ENCODE measurements at regions not wholly inside any gene's neighbourhood (a gene's known extent, or its start where the extent isn't known, plus 50 kb on each side); places are given as distances from the start of the nearest gene placed in this dataset.

DNA sequence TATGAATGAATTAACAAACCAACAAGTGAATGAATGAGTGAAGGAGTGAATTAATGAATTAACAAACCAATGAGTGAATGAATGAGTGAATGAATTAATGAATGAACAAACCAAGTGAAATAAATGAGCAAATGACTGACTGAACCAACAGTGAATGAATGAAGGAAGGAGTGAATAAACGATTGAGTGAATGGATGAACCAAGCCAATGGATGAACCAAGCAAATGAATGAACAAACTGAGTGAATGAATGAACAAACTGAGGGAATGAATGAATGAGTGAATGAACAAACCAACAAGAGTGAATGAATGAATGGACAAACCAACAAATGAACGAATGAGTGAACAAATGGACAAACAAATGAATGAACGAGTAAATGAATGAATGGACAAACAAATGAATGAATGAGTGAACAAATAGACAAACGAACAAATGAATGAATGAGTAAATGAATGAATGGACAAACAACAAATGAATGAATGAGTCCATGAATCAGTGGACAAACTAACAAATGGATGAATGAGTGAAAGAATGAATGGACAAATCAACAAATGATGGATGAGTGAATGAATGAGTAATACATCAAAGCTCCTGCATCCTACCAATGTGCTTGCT is 69.5 kb downstream of the NPTX2 start:
- TF ChIP-seq, protein P1, sequence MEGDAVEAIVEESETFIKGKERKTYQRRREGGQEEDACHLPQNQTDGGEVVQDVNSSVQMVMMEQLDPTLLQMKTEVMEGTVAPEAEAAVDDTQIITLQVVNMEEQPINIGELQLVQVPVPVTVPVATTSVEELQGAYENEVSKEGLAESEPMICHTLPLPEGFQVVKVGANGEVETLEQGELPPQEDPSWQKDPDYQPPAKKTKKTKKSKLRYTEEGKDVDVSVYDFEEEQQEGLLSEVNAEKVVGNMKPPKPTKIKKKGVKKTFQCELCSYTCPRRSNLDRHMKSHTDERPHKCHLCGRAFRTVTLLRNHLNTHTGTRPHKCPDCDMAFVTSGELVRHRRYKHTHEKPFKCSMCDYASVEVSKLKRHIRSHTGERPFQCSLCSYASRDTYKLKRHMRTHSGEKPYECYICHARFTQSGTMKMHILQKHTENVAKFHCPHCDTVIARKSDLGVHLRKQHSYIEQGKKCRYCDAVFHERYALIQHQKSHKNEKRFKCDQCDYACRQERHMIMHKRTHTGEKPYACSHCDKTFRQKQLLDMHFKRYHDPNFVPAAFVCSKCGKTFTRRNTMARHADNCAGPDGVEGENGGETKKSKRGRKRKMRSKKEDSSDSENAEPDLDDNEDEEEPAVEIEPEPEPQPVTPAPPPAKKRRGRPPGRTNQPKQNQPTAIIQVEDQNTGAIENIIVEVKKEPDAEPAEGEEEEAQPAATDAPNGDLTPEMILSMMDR (IDR thresholded peaks at IDR 0.05): no peak
- H3K36me3 Mint-ChIP-seq (ENCODE audit: low read depth): peaks cover 2% of the 10 kb centered on the region
- no peaks in the 10 kb centered on the region for H3K4me1 Mint-ChIP-seq (ENCODE audit: low read depth)
- no peak overlapping the region for H3K4me3 Mint-ChIP-seq (ENCODE audit: unreplicated experiment)
- H3K27ac Mint-ChIP-seq (ENCODE audit: unreplicated experiment): no peak overlapping the region
- no peak for DNase-seq (ENCODE audit: low spot score)
- H3K9me3 Mint-ChIP-seq (ENCODE audit: low read depth): peaks cover 12% of the 10 kb centered on the region
- H3K27me3 Mint-ChIP-seq (ENCODE audit: low read depth): peaks cover 13% of the 10 kb centered on the region

DNA sequence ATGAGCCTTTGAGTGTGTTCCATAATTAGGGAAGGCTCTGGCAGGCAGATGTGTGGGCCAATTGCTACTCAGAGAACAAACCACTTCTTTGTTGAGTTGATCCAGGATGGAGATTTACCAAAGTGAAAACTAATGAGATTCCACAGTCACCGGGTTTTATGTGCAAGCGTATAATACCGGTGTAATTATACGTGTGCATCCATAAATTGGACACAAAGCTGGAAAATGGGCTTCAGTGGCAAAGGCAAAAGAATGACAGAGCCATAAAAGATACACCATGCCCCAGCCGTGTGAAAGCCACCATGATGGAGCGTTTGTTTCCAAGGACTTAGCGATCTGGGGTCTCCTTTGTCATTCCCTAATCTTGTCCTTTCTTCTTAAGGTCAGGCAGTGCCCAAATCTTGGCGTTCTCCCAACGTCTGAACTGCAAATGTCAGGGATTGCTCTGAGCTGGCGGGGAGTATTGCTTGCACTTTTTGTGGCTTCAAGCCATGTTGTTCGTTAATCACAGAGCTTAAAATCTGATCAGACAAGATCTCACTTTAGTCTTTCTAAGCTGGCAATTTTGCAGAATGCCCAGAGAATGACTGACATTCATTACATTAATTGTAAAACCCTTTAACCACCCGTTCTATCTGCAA is 70.1 kb downstream of the NPTX2 start:
- Mint-ChIP-seq H3K36me3 (ENCODE audit: low read depth) (peaks cover 2% of the 10 kb centered on the region), H3K27me3 (ENCODE audit: low read depth) (peaks cover 14% of the 10 kb centered on the region), H3K27ac (ENCODE audit: unreplicated experiment) (no peak overlapping the region), H3K9me3 (ENCODE audit: low read depth) (peaks cover 15% of the 10 kb centered on the region), H3K4me1 (ENCODE audit: low read depth) (no peaks in the 10 kb centered on the region), H3K4me3 (ENCODE audit: unreplicated experiment) (no peak overlapping the region)
- DNase-seq (ENCODE audit: low spot score): no peak
- TF ChIP-seq, protein P1 (IDR thresholded peaks at IDR 0.05): no peak

DNA sequence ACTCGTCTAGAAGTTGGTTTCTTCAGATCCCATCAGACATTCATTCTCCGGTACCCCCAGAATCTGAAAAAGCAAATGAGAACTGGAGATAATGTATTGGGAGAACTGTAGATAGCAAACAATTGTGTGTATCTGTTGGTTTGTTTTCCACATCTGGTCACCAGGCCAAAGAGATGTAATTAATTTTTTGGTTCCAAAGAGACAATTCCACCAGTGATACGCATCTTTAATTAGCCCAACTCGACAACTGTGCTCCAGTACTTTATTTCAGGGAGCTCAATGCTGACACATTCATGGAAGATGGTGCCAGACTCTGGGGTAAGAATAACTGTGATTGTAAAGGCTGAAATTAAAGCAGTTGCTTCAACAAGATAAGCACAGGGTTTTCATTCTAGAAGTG is 74.5 kb downstream of the NPTX2 start:
- Mint-ChIP-seq H3K27ac (ENCODE audit: unreplicated experiment) (no peak overlapping the region), H3K27me3 (ENCODE audit: low read depth) (peaks cover 2% of the 10 kb centered on the region), H3K9me3 (ENCODE audit: low read depth) (peaks cover 28% of the 10 kb centered on the region), H3K4me3 (ENCODE audit: unreplicated experiment) (no peak overlapping the region), H3K36me3 (ENCODE audit: low read depth) (peaks cover 2% of the 10 kb centered on the region), H3K4me1 (ENCODE audit: low read depth) (no peaks in the 10 kb centered on the region)
- DNase-seq (ENCODE audit: low spot score): no peak
- TF ChIP-seq, protein P1 (IDR thresholded peaks at IDR 0.05): no peak

DNA sequence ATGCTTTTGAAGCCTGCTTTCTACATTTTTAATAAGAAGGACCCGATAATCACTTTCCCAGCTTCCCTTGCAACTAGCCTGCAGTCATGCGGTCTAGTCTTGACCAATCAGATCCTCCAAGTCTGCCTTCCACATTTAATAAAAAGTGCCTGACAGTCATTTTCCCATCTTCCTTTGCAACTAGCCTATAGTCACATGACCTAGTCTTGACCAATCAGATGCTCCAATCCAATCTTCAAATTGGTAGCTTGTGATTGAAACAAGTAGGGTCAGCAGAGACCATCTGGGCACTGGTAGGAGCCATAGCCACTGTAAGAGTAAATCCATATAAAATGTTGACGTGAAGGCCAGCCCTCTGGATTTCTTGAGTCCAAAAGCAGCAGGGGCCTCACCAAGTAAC is 80.0 kb downstream of the NPTX2 start:
- H3K9me3 Mint-ChIP-seq (ENCODE audit: low read depth): peaks cover 25% of the 10 kb centered on the region
- no peak for DNase-seq (ENCODE audit: low spot score)
- H3K27me3 Mint-ChIP-seq (ENCODE audit: low read depth): peaks cover 4% of the 10 kb centered on the region
- TF ChIP-seq, protein P1 (IDR thresholded peaks at IDR 0.05): no peak
- H3K4me1 Mint-ChIP-seq (ENCODE audit: low read depth): no peaks in the 10 kb centered on the region
- H3K36me3 Mint-ChIP-seq (ENCODE audit: low read depth): peaks cover 3% of the 10 kb centered on the region
- no peak overlapping the region for H3K27ac Mint-ChIP-seq (ENCODE audit: unreplicated experiment)
- no peak overlapping the region for H3K4me3 Mint-ChIP-seq (ENCODE audit: unreplicated experiment)

DNA sequence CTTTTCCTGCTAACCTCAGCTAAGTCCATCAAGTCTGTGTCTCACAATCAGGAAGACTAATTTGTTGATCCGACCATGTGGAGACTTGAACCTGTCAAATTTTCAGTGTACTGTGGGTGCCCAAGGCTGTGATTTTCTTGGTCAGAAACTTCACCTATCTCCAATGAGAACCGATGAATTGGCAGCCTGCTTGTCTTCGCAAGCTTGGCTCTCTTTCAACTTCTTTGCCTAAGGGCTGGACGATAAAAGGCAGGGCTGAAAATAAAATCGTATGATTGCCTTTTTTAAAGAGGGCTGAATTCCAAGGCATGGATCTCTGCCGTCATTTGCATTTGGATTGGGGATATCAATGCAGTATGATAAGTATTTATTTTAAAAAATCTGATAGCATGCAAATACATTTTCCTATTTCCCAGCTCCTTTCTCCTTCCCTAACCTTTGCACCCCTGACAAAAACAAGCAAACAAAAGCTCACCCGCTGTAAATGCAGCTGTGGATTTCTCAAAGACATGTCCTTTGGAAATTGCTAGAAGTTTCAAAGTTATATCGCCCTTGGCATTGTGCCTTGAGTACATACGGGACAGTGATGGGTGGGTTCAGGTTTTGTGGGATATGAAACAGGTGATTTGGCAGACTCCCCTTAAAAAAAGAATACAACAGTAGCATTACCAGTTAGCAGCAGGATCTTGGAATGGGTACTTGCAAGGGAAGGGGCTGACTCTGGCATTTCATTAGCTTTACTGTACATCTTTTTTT is 80.6 kb downstream of the NPTX2 start:
- H3K27me3 Mint-ChIP-seq (ENCODE audit: low read depth): peaks cover 4% of the 10 kb centered on the region
- no peak overlapping the region for H3K27ac Mint-ChIP-seq (ENCODE audit: unreplicated experiment)
- DNase-seq (ENCODE audit: low spot score): no peak
- TF ChIP-seq, protein P1 (IDR thresholded peaks at IDR 0.05): no peak
- no peak overlapping the region for H3K4me3 Mint-ChIP-seq (ENCODE audit: unreplicated experiment)
- peaks cover 3% of the 10 kb centered on the region for H3K36me3 Mint-ChIP-seq (ENCODE audit: low read depth)
- no peaks in the 10 kb centered on the region for H3K4me1 Mint-ChIP-seq (ENCODE audit: low read depth)
- H3K9me3 Mint-ChIP-seq (ENCODE audit: low read depth): peaks cover 22% of the 10 kb centered on the region
